HPDE6-E6E7 (cell line): ENCODE measurements at regions not wholly inside any gene's neighbourhood (a gene's known extent, or its start where the extent isn't known, plus 50 kb on each side); places are given as distances from the start of the nearest gene placed in this dataset.
"Not testable (repeated sequence)": the region's sequence is repeated elsewhere in the genome, so short reads cannot be mapped to it uniquely, and the experiment has no call there.

Experiments used
- DNase-seq: peaks from one replicate; pipeline ENCODE4 v3.0.0; 2011; ENCODE audit warnings: missing footprints; ENCODE audit errors: extremely low spot score

- DNase-seq: no peak
Measured at GRCh38 chrX:11836284-11836683, 78.2 kb downstream of the MSL3 start.

- no peak for DNase-seq
Measured at GRCh38 chrX:11837437-11837836, 79.4 kb downstream of the MSL3 start.

GRCh38 chrX:11864171-11864570 lies 106.1 kb downstream of the MSL3 start:
- no peak for DNase-seq

- DNase-seq: no peak
Measured at GRCh38 chrX:11867610-11868345, 109.7 kb downstream of the MSL3 start.

DNA sequence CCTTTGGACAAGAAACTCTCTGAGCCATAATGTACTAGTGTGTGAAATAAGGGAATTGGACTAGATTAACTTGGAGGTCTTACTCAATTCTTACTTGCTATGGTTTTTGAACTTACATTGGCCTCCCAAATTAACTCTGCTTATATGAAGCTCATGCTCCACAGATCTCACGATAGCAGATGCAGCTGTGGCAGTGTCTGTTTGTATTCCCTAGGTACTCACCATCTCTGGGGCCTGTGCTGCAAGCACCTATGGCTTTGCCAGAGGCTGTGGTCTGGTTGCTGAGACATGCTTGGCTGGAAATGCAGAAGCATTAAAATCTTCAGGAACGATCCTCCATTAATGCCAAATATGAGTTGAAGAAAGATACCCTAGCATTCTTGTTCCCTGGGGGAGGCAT lies 112.8 kb downstream of the MSL3 start:
- no peak for DNase-seq

DNA sequence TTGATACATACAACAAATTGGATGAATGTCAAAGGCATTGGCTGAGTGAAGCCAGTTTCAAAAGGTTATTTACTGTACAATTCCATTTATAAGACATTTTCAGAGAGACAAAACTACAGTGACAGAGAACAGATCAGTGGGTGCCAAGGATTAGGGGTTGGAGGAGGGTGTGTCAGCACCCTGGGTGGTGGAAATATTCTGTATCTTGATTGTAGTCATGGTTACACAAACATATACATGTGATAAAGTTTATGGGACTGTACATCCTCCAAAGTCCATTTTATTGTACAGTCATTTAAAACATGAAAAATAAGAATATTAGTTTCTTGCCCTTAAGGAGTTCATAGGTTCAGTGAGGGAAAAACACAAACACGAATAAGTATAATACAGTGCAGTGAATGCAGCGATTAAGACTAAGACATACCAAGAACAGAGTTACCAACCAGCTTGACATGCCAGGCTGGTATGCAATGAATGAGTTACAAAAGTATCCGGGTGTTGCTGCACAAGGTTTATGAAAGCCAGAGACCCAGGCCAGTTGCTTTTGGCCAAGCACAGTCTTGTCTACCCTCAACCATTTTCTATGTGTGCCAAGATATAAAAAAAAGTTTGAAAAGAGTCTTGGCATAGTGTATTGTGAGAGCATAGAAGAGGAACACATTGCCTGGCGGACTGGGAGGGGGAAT lies 123.6 kb downstream of the MSL3 start:
- DNase-seq: no peak

- peak; percentile 35 for DNase-seq
Measured at GRCh38 chrX:11886745-11887144, 128.7 kb downstream of the MSL3 start.

DNA sequence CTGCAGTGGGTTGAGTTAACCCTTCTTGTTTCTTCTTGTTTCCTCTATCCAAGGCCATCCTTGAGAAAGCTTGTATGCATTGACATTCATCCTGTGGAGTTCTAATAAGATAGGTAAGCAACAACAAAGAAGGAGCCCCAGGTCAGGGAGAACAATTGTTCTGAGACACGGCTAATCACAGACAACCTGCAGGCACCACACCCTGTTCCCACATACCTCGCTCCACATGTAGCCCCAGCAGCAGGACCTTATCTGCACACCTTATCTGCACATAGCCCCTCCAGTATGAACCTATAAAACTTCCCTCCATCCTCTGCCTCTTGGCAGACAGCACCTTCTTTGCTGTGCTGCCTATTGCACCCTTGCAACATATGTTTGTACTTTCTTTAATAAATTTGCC lies 129.1 kb downstream of the MSL3 start:
- DNase-seq: no peak

DNA sequence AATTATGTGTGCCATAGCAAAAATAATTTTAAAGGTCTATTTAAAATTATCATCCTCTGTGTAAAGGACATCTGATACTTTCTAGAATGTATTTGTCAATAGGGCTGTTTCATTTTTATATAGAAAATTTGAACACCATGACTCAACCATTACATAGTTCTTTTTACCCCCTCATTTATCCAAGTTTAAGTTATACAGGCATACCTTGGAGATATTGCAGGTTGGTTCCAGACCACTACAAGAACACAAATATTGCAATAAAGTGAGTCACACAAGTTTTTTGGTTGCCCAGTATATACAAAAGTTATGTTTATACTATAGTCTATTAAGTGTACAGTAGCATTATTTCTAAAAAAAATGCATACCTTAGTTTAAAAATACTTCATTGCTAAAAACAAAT lies 130.4 kb downstream of the MSL3 start:
- DNase-seq: no peak

DNA sequence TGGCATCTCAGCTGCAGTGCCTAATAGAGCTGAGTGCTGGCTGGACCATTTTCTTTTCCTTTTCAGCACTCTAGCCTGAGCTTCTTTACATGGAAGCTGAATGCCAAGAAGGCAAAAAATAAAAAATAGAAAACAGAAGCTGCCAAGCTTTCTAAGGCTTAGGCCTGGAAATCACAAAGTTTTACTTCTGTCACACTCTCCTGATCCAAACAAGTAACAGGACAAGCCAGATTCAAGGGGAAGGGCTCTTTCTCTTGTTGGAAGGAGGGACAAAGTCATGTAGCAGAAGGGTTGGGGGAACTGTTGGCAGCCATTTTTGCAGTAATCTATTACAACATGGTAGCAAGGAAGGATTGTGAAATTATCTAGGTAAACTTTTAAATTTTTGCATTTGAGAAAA lies 131.8 kb downstream of the MSL3 start:
- DNase-seq: no peak

DNA sequence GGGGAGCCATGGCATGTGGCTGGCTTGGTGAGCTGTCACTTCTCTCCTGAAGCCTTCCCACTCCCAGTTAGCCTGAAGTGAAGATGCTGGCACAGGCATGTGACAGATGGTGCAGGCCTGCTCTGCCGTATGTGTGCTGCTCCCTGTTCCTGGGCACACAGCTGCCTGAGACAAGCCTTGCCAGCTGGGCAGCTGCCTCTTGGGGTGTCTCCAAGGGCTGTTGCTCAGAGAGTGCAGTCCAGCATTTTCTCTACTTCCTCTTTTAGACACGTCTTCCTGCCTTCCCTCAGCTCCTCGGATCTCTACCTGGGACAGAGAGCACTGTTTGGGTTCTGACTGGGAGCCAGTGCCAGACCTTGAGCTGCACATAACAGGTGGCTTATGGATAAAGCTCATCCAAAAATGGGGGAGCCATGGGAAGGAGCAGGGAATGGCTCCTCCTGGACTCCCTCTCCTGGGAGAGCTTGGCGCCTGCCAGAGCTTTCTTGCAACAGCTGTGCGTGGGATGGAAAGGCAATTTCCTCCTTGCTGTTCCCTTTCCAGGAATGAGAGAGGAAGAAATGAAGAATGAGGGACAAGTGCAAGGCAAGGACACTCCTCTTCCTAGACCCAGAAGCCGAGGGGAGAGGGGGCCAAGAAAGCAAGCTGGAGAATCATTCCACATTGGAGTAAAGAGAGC lies 132.9 kb downstream of the MSL3 start:
- DNase-seq: no peak

DNA sequence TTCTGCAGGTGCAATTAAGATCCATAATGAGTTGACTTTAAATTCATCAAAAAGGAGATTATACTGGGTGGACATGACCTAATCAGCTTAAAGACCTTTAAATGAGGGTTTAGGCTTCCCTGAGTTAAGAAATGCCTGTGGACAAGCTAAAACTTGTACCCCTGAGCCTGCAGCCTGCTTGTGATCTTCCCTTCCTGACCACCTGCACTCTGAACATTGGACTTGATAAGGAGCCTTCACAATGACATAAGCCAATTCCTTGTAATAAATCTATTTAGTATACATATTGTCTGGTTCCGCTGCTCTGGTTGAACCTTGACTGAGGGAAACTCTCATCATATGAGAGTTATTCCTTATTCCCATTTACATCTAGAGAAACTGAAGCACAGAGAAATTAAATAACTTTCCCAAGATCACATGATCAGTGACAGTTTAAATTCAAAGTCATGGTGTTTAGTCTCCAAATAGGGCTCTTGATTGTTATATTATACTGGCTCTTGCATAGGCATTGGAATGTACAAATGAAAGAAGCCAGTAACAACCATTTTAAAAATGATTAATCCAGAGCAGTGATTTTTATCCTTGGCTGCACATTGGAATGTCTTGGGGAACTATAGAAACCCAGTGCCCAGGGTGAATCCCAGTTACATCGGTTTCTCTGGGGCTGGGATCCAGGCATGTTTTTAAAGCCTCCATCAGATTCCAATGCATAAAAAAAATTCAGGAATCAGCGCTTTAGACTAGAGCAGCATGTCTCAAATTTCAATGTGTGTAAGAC lies 136.1 kb downstream of the MSL3 start:
- DNase-seq: no peak

GRCh38 chrX:11899091-11899490 lies 141.1 kb downstream of the MSL3 start:
- DNase-seq: peak; percentile 21

GRCh38 chrX:11905933-11906332 lies 147.9 kb downstream of the MSL3 start:
- DNase-seq: not testable (repeated sequence)

DNA sequence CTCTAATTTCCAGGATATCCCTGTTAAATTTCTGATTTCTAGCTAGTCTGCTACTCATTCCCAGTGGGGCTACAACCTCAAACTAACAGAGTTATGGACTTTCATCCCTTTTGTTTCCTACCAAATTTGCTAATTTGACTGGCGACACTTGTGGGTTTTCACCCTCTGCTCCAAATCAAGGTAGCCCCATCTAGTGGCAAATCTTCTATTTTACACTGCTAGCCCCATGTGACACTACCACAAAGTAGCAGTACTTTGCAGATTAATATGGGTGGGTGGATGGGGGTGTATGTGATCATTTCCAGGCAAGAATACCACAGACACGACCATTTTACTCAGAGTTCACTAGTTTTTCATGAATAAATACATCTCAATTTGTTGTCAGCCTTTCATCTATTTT lies 150.3 kb downstream of the MSL3 start:
- DNase-seq: peak; percentile 12

DNA sequence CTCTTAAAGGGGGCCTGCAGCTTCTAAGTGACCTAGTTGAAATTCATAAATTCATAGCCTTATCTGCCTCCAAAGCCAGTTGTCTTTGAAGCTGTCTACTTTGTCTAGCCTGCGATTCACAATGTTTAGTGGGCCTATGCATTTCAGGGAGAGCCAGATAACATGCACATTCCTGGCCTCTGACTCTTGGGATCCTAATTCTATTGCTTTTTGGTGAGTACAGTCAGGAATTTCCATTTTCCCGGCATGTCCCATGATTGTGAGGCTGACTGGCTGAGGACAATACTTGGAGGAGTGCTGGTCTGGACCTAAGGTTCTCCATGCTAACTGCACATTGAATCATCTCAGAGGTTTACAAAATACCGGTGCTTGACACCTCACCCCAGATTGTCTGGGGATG lies 155.0 kb downstream of the MSL3 start:
- no peak for DNase-seq

DNA sequence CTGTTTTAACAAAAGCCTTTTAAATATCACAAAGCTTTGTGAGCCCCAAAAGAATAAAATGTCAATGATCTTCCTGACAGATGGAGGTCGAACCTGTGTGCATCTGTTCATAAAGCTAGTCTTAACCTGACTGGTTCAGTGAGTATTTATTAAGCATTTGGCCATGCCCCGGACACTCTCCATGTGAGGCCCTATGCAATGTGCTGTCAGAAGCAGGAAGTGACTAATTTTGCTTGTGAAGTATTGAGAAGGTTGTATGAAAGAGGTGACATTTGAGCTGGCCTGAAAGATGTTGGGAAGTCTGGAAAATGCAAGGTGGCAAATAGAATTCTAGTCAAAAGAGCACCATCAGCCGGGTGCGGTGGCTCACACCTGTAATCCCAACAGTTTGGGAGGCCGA lies 171.4 kb downstream of the MSL3 start:
- no peak for DNase-seq

DNA sequence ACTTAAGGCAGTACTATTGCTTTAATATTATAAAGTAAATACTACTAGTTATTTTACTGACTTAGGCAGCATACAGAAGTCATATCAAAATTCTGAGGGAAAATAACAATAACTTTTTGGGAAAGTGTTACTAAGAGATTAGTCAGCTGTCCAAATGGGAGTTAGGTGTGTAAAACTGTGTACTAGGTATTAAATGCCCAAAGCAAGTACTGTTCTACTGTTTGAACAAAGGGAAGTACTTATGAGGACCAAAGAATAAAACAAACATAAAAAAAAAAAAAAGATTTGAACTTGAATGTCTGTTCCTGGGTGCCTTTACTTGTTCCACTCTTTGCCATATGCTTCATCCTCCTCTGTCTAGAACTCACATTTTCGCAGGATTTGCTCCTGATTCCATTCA lies 174.4 kb downstream of the MSL3 start:
- no peak for DNase-seq

- no peak for DNase-seq
Measured at GRCh38 chrX:11934089-11934488, 176.1 kb downstream of the MSL3 start.

DNA sequence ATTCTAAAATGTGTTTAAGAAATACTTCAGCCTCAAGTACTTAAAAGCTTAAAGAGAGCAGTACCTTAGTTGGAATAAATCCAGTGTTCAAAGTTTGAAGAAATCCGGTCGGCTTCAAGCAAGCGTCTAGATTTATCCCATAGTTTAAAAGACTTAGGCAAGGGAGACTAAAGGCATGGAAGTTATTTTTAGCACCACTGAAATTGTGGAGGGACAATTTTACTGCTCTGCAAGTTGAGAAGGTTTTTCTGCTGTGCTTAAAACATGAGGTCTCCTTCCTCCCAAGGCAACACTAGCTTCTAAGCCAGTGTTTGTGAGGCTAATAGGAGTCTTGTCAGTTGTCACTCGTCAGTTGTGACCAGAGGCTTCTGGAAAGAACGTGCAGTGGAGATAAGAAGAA lies 183.5 kb downstream of the MSL3 start:
- DNase-seq: no peak

DNA sequence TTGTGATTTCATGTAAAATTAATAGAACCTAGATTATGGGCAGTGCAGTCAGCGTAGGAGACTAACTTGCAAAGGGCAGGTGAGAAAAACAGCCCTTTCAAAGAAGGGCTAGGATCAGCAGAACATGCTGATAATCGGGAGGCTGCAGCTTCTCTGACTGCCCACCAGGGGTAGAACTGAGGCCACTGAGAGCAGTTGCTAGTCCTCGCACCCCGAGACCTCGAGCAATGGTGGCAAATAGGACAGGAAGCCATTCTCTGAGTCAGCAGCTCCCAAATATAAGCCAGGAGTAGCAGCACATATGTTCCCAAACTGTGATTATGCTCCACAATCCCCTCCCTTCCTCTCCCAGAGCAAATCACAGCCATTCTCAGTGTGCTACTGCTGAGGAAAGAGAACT lies 186.5 kb downstream of the MSL3 start:
- DNase-seq: peak; percentile 53

DNA sequence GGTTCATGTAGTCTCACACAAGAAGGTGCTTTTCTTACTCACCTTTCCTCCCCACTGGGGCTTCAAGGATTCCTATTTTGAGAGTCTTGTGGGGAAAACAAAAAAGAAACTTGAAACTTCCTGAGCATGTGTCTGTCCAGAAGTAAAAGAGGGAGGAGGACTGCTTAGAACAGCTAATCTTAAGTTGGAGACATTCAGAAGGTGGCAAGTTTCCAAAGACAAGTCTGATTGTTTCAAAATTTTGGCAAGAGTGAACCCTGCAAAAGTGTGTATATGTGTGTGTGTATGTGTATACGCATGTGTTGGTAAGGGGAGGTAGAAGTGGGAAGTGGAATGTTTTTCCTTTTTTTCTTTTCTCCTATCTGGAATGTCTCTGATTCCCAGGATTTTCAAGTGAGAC lies 189.0 kb upstream of the FRMPD4 start:
- DNase-seq: no peak
